GM13977 (cell line): ENCODE measurements at regions not wholly inside any gene's neighbourhood (a gene's known extent, or its start where the extent isn't known, plus 50 kb on each side); places are given as distances from the start of the nearest gene placed in this dataset.

ENCODE experiments used
- DNase-seq: peaks from one replicate; pipeline ENCODE4 v3.0.0; 2012; ENCODE audit warnings: low spot score
- in situ Hi-C: fragments of 300-500 bp; cut with MboI; formaldehyde crosslinking; loops from one replicate; pipeline ENCODE4 v1.12.0; 2022; ENCODE audit warnings: low sequenced_read_pairs, low pct_unique_long_range_greater_than_20kb, mixed read lengths, inconsistent platforms; ENCODE audit not compliant: unreplicated experiment
- TF ChIP-seq, protein P1 (sequence below): IDR thresholded peaks from 2 replicates; pipeline ENCODE4 v1.5.1; 2012; ENCODE audit warnings: mild to moderate bottlenecking, control low read depth; ENCODE audit not compliant: insufficient read depth; ENCODE audit errors: extremely low read depth, missing control alignments

DNA sequence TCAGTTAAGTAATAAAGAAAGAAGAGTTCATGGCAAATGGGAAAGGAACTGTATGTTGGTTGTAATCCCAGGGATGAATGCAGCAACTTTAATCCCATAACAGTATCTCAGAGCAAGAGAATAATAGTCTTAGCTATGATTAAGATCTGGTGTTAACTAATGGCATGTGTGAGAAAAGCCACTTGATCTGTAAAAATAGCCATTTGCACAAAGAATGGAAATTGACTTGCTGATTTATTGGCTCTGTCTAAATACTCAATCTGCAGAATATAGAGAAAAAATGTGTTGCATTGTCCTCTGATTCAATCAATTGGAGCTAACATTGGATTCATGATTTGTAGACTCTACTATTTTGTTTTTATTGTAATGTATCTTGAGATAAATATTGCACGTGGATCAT lies 987.0 kb downstream of the NSUN3 start:
- in situ Hi-C loops, result no loop called here
- TF ChIP-seq, protein P1, sequence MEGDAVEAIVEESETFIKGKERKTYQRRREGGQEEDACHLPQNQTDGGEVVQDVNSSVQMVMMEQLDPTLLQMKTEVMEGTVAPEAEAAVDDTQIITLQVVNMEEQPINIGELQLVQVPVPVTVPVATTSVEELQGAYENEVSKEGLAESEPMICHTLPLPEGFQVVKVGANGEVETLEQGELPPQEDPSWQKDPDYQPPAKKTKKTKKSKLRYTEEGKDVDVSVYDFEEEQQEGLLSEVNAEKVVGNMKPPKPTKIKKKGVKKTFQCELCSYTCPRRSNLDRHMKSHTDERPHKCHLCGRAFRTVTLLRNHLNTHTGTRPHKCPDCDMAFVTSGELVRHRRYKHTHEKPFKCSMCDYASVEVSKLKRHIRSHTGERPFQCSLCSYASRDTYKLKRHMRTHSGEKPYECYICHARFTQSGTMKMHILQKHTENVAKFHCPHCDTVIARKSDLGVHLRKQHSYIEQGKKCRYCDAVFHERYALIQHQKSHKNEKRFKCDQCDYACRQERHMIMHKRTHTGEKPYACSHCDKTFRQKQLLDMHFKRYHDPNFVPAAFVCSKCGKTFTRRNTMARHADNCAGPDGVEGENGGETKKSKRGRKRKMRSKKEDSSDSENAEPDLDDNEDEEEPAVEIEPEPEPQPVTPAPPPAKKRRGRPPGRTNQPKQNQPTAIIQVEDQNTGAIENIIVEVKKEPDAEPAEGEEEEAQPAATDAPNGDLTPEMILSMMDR, result no peak
- no peak for DNase-seq

GRCh38 chr3:95055288-95055687 lies 992.4 kb downstream of the NSUN3 start:
- in situ Hi-C loops, result no loop called here
- no peak for DNase-seq
- TF ChIP-seq, protein P1, result no peak

GRCh38 chr3:95082191-95082590 lies 1019.3 kb downstream of the NSUN3 start:
- in situ Hi-C loops, result no loop called here
- DNase-seq, result no peak

GRCh38 chr3:95084738-95085137 lies 1021.9 kb downstream of the NSUN3 start:
- in situ Hi-C loops, result no loop called here
- TF ChIP-seq, protein P1, result no peak
- DNase-seq, result no peak

More at GRCh38 chr3:95082191-95082590, 1019.3 kb downstream of the NSUN3 start:
- TF ChIP-seq, protein P1, result no peak

DNA sequence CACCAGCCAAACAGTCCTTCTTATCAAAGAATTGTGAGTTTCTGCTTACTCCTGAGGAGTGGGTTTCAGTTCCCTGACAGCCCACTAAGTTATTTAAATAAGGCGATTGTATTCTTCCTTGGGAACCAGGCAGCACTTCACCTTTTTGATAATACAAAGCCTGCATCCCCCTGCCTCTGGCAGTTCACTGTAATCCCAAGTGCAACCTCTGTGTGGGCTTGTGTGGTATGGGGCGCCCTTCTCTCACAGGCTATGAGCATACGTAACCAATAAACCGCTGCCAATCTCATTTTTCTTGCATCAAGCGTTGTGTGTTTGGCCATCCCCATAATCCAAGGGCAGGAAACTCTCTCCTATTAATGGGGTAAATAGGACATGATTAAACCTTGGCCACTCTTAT lies 1025.6 kb downstream of the NSUN3 start:
- TF ChIP-seq, protein P1, result no peak
- no peak for DNase-seq
- in situ Hi-C loops, result no loop called here

DNA sequence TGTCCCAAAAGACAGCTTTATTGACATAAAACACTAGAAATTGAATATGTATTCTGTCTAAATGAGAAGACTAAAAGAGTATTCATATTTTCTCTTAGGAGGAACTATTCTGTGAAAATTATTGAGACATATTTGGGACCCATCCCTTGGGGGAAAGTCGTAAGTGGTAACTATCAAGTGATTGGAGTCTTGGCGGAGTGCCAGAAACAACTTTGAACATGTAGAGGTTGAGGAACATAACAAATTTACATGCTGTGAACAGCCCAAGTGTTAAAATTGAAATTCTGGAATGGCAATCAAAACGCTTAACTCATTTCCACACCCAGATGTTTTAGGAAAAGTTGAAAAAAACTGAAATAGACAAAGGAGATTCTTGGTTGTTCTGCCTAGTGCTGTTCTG lies 1034.6 kb downstream of the NSUN3 start:
- in situ Hi-C loops, result no loop called here
- TF ChIP-seq, protein P1, result no peak
- DNase-seq, result no peak

- no peak for DNase-seq
- in situ Hi-C loops, result no loop called here
- TF ChIP-seq, protein P1, result no peak
Measured at GRCh38 chr3:95120921-95121320, 1058.1 kb downstream of the NSUN3 start.
